Left colon (tissue), 2 donors: ENCODE measurements at regions not wholly inside any gene's neighbourhood (a gene's known extent, or its start where the extent isn't known, plus 50 kb on each side); places are given as distances from the start of the nearest gene placed in this dataset.

Experiments used
- ATAC-seq: fragments of 200-7000 bp; cut with Tn5 transposase; one replicate; pipeline ENCODE4 v1.9.1; 2020; ENCODE audit warnings: mild to moderate bottlenecking, moderate library complexity
- DNase-seq, 2 donors: peaks; one replicate each; pipeline ENCODE4 v3.0.0-alpha.2; 2020
- intact Hi-C, 2 donors: fragments of 100-400 bp; cut with DNase I in 1 of 2; cut with micrococcal nuclease in 1 of 2; formaldehyde crosslinking; loops; one replicate each; pipeline versions ENCODE4 v1.11.2 to v1.14.0; 2022; cut with DNase I, micrococcal nuclease
- donor health status: DM: no; HTN: no; CAD: no.
- donor health status: DM: yes; HTN: yes; CAD: no.

- ATAC-seq (peak; percentile 32), DNase-seq (no peak)
- intact Hi-C loops = no loop called here
These were observed 277.6 kb upstream of the RUNX1 start for GRCh38 chr21:35326677-35327076.

GRCh38 chr21:35325953-35326352 lies 276.9 kb upstream of the RUNX1 start:
- ATAC-seq = no peak
- intact Hi-C loops = no loop called here

GRCh38 chr21:35324372-35325220 lies 275.5 kb upstream of the RUNX1 start:
- no peak for ATAC-seq
- no peak for DNase-seq
- intact Hi-C loops = no loop called here

More at GRCh38 chr21:35325953-35326352, 276.9 kb upstream of the RUNX1 start:
- DNase-seq = no peak

DNA sequence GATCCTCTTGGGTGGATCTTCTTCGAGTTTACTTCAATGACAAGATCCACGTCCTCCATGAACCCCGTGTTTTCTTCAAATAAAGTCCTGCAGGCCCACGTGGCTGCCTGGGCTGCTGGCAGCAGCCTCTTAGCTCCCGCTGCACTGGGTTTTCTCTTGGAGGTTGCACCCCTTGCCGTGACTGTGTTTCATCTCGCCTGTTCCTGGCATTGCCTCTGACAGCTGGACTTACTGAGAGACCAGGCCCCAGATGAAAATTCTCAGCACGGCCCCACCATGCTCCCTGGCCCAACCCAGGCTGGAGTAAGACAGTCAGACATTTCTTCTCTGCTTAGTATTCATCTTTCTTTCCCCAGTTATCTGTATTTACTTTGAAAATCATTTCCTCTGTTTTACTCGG lies 274.8 kb upstream of the RUNX1 start:
- ATAC-seq (peak; percentile 20), DNase-seq (peak; percentile 29 to 81)
- intact Hi-C loops = no loop called here

GRCh38 chr21:35321322-35322200 lies 272.5 kb upstream of the RUNX1 start:
- ATAC-seq = no peak
- intact Hi-C loops = no loop called here

DNA sequence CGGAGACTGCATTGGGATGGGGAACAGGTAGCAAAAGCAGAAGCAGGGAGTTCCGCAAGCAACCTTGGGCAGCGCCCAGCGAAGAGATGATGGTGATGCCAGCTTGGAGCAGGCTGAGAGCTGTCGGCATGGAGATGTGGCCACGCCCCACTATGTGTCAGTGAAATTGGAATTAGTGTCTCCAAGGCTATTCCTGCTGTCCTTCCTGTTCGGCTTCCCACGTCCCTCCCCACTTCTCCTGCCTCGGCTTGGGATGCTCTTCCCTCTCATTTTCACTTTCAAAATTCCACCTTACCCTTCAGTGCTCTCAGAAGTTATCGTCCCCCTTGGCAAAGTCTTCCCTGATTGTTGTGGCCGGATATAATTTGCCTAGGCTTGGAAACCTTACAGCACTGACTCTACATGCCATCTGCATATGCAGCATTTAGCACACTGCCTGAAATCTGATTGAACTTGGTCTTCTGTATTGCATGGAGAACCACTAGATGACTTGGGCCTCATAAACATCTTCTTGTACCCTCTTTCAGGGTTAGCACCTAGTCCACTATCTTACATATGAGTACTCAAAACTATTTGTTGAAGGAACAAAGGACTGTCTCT lies 270.7 kb upstream of the RUNX1 start:
- ATAC-seq = no peak
- intact Hi-C loops = no loop called here
- DNase-seq = no peak

More at GRCh38 chr21:35321322-35322200, 272.5 kb upstream of the RUNX1 start:
- no peak for DNase-seq

DNA sequence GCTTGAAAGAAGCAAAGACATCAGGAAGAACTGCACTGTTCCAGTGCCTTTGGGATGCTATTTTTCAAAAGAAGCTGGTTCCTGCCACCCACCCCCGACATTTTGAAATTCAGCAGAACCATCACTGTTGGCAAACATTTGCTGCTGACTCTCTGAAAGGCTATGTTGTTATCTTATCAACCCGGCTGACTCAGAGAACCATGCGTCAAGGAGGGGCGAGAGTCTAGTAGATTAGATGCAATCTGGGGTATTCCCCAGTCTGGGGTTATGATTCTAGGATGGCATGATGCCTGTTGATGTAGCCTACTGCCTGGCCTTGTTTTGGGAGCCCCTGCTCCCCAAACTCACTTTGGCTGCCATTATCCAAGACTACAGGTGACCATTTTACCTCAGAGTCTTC lies 267.8 kb upstream of the RUNX1 start:
- ATAC-seq (no peak), DNase-seq (no peak)
- intact Hi-C loops = no loop called here

- intact Hi-C loops = no loop called here
- no peak for ATAC-seq
- no peak for DNase-seq
These were observed 267.4 kb upstream of the RUNX1 start for GRCh38 chr21:35316456-35316855.

GRCh38 chr21:35314857-35315582 lies 265.9 kb upstream of the RUNX1 start:
- ATAC-seq = no peak
- no peak for DNase-seq
- intact Hi-C loops = no loop called here

DNA sequence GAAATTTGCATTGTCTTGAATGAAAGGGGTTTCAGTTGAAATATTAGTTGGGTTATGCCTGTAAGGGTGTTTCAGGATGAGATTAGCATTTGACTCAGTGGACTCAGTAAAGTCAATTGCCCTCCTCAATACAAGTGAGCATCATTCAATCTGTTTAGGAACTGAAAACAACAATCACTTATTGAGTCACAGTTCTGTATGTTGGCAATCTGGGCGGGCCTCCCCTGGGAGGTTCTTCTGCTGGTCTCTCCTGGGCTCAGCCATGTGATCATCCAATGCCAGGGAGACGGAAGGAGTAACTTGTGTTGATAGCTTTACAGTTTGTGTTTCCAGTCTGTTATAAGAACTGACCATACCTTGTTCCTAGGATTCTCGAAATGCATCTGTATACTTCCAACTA lies 262.9 kb upstream of the RUNX1 start:
- ATAC-seq (no peak), DNase-seq (no peak)
- intact Hi-C loops = no loop called here

GRCh38 chr21:35309316-35309715 lies 260.2 kb upstream of the RUNX1 start:
- DNase-seq (no peak), ATAC-seq (no peak)
- intact Hi-C loops = no loop called here

- no peak for DNase-seq
- peak; percentile 21 for ATAC-seq
- intact Hi-C loops = no loop called here
These were observed 254.0 kb upstream of the RUNX1 start for GRCh38 chr21:35303085-35303484.

GRCh38 chr21:35298757-35299156 lies 249.7 kb upstream of the RUNX1 start:
- intact Hi-C loops = no loop called here

DNA sequence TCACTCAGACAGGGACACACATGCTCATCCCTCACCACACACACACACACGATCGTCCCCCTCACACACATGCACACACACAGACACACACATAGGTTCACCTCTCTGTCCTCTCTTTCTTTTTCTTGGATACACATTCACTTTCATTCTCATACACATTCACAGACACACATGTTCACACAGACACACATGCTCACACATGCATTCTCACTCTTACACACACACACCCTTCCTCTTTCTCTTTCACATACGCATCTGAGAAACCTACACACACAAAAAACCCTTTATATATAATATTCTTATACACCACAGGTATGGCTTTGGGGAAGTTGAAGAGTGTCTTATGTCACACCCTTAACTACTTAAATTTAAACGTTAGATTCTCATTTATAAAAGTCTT lies 248.6 kb upstream of the RUNX1 start:
- ATAC-seq (no peak), DNase-seq (no peak)
- intact Hi-C loops = no loop called here

More at GRCh38 chr21:35298757-35299156, 249.7 kb upstream of the RUNX1 start:
- DNase-seq (no peak), ATAC-seq (no peak)

GRCh38 chr21:35294231-35294898 lies 245.3 kb upstream of the RUNX1 start:
- ATAC-seq (peak; percentile 97), DNase-seq (peak; percentile 69 to 76)
- intact Hi-C loops = no loop called here

GRCh38 chr21:35291973-35292627 lies 243.0 kb upstream of the RUNX1 start:
- no peak for DNase-seq
- intact Hi-C loops = no loop called here
- ATAC-seq = no peak

- ATAC-seq (no peak), DNase-seq (no peak)
- intact Hi-C loops = no loop called here
These were observed 241.9 kb upstream of the RUNX1 start for GRCh38 chr21:35291034-35291433.

DNA sequence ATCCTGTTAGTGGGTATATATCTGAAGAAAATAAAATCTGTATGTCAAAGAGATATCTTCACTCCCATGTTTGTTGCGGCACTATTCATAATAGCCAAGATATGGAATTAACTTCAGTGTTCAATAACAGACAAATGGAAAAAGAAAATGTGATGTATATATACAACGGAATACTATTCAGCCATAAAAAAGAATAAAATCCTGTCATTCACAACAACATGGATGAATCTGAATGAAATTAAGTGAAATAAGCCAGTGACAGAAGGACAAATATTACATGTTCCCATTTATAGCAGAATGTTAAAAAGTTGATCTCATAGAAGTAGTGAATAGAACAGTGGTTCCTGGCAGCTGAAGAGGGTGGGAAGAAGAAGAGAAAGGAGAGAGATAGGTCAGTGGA lies 239.1 kb upstream of the RUNX1 start:
- ATAC-seq (no peak), DNase-seq (no peak)
- intact Hi-C loops = no loop called here
